GM18867 (cell line): ENCODE measurements at regions not wholly inside any gene's neighbourhood (a gene's known extent, or its start where the extent isn't known, plus 50 kb on each side); places are given as distances from the start of the nearest gene placed in this dataset.
"Not testable (repeated sequence)": the region's sequence is repeated elsewhere in the genome, so short reads cannot be mapped to it uniquely, and the experiment has no call there.

Experiments
- ATAC-seq: cut with Tn5 transposase; IDR thresholded peaks from one replicate; pipeline ENCODE4 v1.9.1; 2021; ENCODE audit warnings: mild to moderate bottlenecking, moderate library complexity; ENCODE audit not compliant: unreplicated experiment

DNA sequence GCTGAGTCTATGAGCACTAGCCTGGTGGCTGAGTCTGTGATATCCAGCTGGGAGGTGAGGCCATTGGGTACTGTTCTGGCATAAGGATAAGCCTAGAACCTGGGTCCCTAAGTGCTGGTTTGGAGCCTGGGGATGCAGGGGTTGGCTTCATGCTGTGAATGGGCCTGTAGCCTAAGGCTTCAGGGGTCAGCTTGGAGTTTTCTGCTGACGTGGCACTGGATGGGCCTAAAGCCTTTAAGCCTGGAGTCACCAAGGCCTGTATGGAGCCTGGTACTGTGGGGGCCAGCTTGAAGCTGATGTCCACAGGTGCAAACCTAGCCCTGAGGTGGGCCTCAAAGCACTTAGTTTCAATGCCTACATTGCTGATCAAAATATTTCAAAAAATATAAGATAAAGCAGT is 979.6 kb upstream of the POU3F4 start:
- no peak for ATAC-seq

GRCh38 chrX:82534086-82534597 is 973.9 kb upstream of the POU3F4 start:
- no peak for ATAC-seq

DNA sequence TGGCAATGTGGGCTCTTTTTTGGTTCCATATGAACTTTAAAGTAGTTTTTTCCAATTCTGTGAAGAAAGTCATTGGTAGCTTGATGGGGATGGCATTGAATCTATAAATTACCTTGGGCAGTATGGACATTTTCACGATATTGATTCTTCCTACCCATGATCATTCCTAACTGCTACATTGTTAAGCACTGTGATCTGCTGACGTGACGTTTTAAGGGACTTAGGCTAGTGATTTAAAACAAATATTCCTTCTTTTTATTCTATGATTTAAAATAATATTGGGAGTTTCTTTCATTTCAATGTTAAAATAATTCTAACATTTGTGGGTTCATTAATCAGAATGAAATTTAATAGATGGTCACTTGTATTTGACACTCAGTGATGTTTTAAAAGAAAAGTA is 970.9 kb upstream of the POU3F4 start:
- ATAC-seq, result not testable (repeated sequence)

- ATAC-seq, result no peak
Measured at GRCh38 chrX:82541822-82542221, 966.3 kb upstream of the POU3F4 start.

DNA sequence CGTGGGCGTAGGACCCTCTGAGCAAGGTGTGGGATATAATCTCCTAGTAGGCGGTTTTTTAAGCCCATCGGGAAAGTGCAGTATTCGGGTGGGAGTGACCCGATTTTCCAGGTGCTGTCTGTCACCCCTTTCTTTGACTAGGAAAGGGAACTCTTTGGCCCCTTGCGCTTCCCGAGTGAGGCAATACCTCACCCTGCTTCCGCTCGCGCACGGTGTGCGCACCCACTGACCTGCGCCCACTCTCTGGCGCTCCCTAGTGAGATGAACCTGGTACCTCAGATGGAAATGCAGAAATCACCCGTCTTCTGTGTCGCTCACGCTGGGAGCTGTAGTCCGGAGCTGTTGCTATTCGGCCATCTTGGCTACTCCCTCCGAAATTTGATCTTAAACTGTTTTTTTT is 955.9 kb upstream of the POU3F4 start:
- not testable (repeated sequence) for ATAC-seq

DNA sequence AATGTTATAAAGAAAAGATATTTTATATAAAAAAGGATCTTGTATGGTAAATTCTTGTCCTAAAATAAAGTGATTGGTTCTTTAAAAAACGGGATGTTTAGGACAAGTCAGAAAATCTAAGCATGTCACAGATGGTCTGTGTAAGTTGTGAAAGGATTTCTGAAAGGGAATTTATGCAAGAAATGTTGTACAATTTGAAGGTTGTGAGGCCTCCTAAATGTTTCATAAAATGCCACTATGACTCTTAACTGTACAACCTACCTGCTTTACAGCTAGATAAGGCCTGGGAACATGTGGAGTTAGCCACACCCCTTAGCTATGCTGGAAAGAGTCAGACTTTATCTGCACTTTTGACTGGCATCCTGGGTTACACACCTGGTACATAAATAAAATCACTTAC is 951.5 kb upstream of the POU3F4 start:
- ATAC-seq, result no peak

DNA sequence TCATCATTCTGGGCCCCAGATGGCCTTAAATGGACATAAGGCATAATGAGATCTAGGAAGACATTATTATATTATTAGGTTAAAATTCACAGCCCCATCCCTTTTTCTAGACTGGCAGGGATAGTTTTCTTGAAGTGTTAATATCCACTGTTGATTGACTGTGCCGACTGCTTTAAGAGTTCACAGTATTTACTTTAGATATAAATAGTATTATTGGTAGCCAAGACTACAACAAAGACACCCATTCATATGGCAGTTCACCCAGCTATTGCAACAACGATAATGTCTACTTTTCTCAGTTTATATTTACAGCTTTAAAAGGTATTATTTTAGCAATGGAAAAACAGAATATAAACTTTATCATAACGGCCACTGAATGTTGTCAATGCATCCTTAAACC is 922.2 kb upstream of the POU3F4 start:
- no peak for ATAC-seq

DNA sequence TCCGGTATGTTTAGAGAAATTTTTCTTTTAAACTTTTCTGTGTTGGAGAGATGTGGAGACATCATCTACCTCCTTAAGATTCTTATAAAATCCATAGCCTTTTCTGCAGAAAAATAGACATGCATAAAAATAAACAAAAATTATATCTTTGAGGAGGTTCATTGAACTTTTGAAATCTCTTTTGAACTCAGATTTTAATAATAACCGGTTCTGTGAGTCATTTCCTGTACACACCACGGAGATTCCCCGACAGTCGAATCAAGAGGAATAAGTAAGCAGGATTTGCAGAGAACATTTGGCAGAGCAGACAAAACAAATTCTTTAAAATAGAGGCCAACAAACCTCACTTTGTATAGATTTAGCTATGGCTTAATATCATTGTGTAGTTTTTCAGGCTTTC is 918.7 kb upstream of the POU3F4 start:
- ATAC-seq, result no peak

GRCh38 chrX:82591421-82591820 is 916.7 kb upstream of the POU3F4 start:
- no peak for ATAC-seq

GRCh38 chrX:82626978-82627377 is 881.1 kb upstream of the POU3F4 start:
- no peak for ATAC-seq

DNA sequence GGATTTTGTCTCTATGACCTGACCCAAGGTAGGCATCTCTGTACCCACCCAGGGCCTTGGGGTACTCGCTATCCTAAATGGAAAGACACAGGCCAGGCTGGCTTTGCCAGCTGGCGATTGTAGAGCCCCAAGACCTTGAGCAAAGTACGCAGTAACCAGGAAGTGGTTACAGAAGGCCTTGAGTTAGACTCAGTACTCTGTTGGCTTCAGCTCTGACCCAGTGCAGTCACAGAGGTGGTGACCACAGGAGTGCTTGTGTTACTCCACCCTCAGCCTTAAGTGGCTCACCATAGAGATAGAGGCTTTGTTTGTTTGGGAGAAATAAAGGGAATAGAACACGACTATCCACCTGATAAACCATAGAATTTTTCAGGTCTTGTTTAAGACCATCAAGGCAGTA is 880.5 kb upstream of the POU3F4 start:
- no peak for ATAC-seq

DNA sequence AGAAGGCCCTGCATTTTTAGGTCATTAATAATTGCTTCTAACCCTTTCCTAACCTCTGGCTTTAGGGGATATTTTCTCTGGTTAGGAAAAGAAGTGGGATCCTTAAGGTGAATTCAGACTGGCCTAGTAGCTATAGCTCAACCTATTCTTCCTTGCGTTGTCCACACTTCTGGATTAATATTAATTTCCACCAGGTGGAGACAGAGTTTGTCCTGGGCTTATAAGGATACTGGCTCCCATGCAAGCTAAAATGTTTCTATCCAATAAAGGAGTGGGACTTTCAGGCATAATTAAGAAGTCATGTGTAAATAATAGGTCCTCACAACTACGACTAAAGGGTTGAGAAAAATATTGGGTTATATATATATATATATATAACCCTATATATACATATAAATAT is 860.0 kb upstream of the POU3F4 start:
- no peak for ATAC-seq

DNA sequence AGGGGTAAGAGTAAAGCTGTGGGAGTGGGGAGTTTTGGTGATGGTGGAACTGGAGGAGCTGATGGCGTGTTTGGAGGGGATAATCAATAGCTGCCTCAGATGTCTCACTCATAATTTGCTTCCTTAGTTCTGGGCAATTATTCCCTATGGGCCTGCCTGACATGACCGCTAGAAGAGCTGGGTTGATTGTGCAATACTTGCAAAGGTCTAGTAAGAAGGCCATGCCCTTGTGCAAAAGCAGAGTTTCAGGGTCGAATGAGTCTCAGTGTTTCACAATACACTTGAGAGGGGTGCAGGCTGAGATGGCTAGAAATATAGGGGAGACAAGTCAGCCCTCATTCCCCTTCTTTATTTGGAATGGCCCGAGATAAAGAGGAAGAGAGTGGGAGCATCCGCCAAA is 858.4 kb upstream of the POU3F4 start:
- no peak for ATAC-seq

DNA sequence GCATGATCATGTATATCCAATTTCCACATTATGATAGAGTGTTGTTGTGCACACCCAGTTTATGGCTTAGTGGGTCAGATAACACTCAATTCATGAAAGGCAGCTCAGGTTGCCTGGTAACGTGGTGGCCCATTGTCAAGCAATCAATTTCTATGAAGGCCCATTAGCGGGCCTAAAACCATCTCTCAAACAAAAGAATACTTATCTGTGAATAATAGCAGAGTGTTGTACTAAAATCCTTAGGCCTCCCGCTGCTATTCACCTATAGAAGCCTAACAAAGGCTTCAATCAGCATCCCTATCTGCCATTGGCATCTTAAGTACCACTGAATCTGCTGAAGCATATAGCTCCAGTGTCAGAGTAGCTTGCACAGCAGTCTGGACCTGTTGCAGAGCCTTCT is 849.6 kb upstream of the POU3F4 start:
- ATAC-seq, result no peak

- no peak for ATAC-seq
Measured at GRCh38 chrX:82666355-82666754, 841.7 kb upstream of the POU3F4 start.

DNA sequence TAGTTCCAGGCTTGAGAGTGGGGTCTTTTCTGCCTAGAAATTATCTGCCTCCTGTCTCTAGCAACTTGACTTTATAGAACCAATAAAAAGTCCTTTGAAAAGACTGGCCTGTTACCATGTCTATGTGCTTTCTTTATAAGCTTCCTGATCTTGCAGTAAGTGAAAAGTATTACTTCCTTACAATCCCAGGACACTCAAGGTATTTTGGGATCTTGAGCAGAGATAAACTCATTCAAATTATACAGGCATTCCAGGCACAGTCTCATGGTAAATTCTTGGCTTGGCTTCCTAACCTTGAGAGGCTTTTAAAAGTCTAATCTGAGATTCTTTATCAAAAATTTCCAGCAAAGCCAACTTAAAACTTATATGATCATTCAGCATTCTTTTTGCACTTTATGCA is 833.0 kb upstream of the POU3F4 start:
- no peak for ATAC-seq

DNA sequence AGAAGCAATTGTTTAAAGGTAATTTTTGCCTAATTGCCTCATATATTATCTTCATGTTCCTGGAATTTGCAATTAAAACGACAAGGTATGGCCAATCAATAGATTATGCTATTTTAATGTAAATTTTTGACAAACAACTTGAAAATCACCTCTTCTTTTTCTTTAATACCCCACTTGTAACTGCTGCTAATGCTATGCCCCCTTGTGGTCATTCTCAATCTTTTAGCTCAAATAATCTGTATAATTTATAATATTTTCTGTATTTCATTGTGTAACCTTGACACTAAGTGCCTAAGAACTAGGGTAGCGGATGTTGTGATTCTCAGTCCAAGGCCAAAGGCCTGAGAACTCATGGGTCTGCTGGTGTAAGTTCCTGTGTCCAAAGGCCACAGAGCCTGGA is 831.7 kb upstream of the POU3F4 start:
- ATAC-seq, result no peak

DNA sequence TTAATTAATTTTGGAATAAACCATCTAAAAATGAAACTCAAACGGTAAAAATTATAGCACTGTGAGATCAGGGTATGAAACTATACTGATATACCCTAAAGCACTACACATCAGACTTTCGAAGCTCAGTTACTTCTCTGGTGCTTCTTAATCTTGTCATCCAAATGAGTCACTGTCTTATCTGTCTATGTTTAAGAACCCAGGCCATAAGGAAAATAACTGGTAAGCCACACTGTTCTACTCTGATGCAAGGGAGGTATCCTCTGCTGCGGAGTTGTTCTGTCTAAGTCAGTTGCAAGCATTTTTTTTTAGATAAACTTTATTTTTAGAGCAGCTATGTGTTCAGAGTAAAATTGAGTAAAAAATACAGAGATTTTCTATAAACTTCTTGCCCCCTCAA is 830.8 kb upstream of the POU3F4 start:
- ATAC-seq, result no peak

DNA sequence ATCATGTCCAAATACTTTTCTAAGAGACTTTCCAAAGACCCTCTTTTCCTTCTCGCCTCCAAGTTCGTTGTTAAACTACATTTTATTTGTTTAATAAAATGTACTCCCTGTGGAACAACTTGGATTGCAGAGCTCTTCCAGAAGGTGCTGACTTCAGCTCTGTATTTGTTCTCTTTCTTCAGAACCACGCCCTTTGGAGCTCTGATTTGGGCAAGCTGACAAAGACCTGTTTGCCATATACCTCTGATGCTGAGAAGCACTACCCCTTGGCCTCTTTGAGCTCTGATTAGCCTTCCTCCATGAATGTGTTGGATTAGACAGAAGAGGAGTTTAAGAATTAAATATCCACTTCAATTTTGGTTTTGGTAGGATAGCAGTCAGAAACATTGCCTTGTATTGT is 815.1 kb upstream of the POU3F4 start:
- no peak for ATAC-seq

DNA sequence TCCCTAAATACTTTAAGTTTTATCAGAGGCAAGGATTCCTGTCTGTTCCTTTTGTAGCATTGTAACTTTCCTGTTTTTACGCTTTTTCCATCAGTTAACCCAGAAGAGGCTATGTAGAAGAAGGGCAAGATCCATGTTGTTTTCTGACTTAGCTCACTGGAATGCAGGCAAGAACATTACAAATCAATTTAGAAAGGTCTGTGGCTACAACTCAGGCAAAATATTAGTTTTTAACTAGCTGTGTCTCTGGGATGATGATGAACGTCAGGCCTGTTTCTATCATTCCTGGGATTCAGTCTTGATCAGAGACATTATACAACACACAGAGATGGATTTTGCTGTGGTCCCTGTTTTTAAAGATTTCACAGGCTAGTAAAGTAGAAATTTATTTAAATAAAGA is 813.0 kb upstream of the POU3F4 start:
- ATAC-seq, result no peak

DNA sequence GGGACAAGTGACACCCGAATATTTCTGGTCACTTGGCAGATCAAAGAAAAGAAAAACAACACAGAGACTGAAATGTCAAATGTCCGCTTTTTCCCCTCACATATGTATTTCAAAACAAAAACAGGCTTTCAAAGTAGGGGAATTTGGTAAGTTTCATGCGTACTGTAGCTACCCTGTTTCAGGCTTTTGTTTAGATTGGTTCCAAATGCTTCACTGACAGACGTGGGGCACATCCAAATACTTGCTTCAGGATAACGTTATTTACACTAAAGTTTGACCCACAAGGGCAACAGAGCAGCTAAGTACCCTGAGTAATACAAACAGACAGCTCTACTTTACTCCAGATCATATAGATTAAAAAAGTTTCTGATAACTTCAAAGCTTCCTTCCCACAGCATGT is 804.5 kb upstream of the POU3F4 start:
- ATAC-seq, result no peak

DNA sequence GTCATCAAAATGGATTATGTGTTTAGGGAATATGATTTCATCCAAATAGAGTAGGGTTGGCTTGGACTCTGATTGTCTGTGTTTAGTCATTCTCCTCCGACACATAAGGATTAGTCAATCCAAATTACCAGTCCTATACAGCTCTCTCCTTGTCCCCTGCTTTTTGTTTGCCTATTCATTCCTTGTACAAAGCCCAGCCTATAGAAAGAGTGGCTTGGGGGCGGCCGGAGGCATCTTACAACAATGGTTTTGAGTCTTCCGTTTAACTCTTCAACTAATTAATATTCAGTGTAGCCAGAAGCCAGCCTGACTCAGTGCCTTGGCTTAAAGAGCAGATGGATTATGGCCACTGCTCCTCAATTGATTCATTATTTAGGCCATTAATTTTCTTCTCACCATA is 796.6 kb upstream of the POU3F4 start:
- ATAC-seq, result no peak

- ATAC-seq, result no peak
Measured at GRCh38 chrX:82721891-82722290, 786.2 kb upstream of the POU3F4 start.

- ATAC-seq, result no peak
Measured at GRCh38 chrX:82723806-82724205, 784.3 kb upstream of the POU3F4 start.
